ENCODE measurements at regions not wholly inside any gene's neighbourhood (a gene's known extent, or its start where the extent isn't known, plus 50 kb on each side); places are given as distances from the start of the nearest gene placed in this dataset.

DNA sequence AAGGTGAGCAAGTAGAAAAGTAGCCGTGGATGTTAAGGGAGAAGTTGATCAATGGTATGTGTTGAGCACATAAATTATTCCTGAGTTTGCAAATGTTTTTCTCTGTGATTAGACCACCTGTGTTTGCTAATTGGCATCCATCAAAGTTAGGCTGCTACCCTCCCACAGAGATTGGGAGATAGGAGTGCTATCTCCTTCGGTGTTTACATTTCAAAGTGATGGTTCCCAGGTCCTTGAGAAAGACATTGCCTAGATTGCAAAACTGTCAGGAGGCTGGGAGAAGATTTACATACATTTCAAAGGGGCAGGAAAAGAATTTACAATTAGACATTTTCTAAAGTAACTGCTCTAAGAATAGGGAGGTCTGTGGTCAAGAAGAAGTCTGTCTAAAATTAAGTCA is 54.3 kb upstream of the CNTNAP4 start:
- Mint-ChIP-seq H3K9me3 (no peaks in the 10 kb centered on the region), H3K27me3 (no peaks in the 10 kb centered on the region), H3K4me1 (ENCODE audit: low read depth) (no peaks in the 10 kb centered on the region), H3K27ac (no peak overlapping the region), H3K4me3 (no peak overlapping the region), H3K36me3 (ENCODE audit: low read depth) (no peaks in the 10 kb centered on the region)
- intact Hi-C loops (cut with micrococcal nuclease): no loop called here
- CTCF ChIA-PET: no interaction called here
- POLR2A ChIA-PET: no interaction called here
- ATAC-seq: no peak
- TF ChIP-seq, protein P1, sequence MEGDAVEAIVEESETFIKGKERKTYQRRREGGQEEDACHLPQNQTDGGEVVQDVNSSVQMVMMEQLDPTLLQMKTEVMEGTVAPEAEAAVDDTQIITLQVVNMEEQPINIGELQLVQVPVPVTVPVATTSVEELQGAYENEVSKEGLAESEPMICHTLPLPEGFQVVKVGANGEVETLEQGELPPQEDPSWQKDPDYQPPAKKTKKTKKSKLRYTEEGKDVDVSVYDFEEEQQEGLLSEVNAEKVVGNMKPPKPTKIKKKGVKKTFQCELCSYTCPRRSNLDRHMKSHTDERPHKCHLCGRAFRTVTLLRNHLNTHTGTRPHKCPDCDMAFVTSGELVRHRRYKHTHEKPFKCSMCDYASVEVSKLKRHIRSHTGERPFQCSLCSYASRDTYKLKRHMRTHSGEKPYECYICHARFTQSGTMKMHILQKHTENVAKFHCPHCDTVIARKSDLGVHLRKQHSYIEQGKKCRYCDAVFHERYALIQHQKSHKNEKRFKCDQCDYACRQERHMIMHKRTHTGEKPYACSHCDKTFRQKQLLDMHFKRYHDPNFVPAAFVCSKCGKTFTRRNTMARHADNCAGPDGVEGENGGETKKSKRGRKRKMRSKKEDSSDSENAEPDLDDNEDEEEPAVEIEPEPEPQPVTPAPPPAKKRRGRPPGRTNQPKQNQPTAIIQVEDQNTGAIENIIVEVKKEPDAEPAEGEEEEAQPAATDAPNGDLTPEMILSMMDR (IDR thresholded peaks at IDR 0.05): no peak
- no peak for DNase-seq

- intact Hi-C loops (cut with micrococcal nuclease): no loop called here
- Mint-ChIP-seq H3K27ac (no peak overlapping the region), H3K9me3 (no peaks in the 10 kb centered on the region), H3K36me3 (ENCODE audit: low read depth) (no peaks in the 10 kb centered on the region), H3K4me1 (ENCODE audit: low read depth) (no peaks in the 10 kb centered on the region), H3K4me3 (no peak overlapping the region), H3K27me3 (no peaks in the 10 kb centered on the region)
- TF ChIP-seq, protein P1 (IDR thresholded peaks at IDR 0.05): no peak
- ChIA-PET POLR2A (no interaction called here), CTCF (no interaction called here)
- DNase-seq: no peak
- no peak for ATAC-seq
These were observed 51.2 kb upstream of the CNTNAP4 start for GRCh38 chr16:76226011-76226410.

DNA sequence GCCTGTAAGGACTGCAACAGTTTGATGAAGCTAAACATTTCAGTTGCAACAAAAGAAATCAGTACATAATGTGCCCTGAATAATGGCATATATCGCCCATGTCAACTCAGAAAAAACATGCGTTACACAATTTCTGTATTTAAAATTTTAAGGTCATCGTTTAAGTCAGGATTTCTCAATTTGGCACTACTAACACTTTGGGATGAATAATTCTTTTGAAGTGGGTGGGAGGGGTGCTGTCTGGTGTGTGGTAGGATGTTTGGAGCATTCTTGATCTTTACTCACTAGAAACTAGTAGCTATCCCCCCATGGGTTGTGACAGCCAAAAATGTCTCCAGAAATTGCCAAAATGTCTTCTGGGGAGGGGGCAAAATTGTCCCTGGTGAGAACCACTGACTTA is 50.7 kb upstream of the CNTNAP4 start:
- Mint-ChIP-seq H3K27ac (no peak overlapping the region), H3K9me3 (no peaks in the 10 kb centered on the region), H3K27me3 (no peaks in the 10 kb centered on the region), H3K4me1 (ENCODE audit: low read depth) (no peaks in the 10 kb centered on the region), H3K36me3 (ENCODE audit: low read depth) (no peaks in the 10 kb centered on the region), H3K4me3 (no peak overlapping the region)
- CTCF ChIA-PET: no interaction called here
- no peak for ATAC-seq
- TF ChIP-seq, protein P1 (IDR thresholded peaks at IDR 0.05): no peak
- POLR2A ChIA-PET: no interaction called here
- no peak for DNase-seq
- intact Hi-C loops (cut with micrococcal nuclease): no loop called here

Data from activated CD8-positive, alpha-beta T cell treated with anti-CD3 and anti-CD28 coated beads for 36 hours (primary cell).